Trophoblast cell (in vitro differentiated cells and primary cell): ENCODE measurements at regions not wholly inside any gene's neighbourhood (a gene's known extent, or its start where the extent isn't known, plus 50 kb on each side); places are given as distances from the start of the nearest gene placed in this dataset.
"Not testable (repeated sequence)": the region's sequence is repeated elsewhere in the genome, so short reads cannot be mapped to it uniquely, and the experiment has no call there.

Source experiments
- DNase-seq, 2 donors: peaks; one replicate each; pipeline ENCODE4 v3.0.0-alpha.2; 2016
- H2AFZ ChIP-seq: 2 replicates; pipeline ENCODE4 v1.6.1; 2013; ENCODE audit warnings: low read length, moderate library complexity, mild to moderate bottlenecking; ENCODE audit not compliant: insufficient read depth, poor library complexity
- H2AK5ac ChIP-seq: 2 replicates; pipeline ENCODE4 v1.6.1; 2013; ENCODE audit warnings: mild to moderate bottlenecking, low read length
- H2BK120ac ChIP-seq: 2 replicates; pipeline ENCODE4 v1.6.1; 2013; ENCODE audit warnings: low read length, mild to moderate bottlenecking, moderate library complexity; ENCODE audit not compliant: insufficient read depth, poor library complexity
- H2BK12ac ChIP-seq: 2 replicates; pipeline ENCODE4 v1.6.1; 2013; ENCODE audit warnings: mild to moderate bottlenecking, low read length, moderate library complexity
- H2BK5ac ChIP-seq: 2 replicates; pipeline ENCODE4 v1.6.1; 2013; ENCODE audit warnings: low read length, low read depth, moderate library complexity, mild to moderate bottlenecking; ENCODE audit not compliant: poor library complexity
- H3K14ac ChIP-seq: 2 replicates; pipeline ENCODE4 v1.6.1; 2013; ENCODE audit warnings: mild to moderate bottlenecking, low read length
- H3K18ac ChIP-seq: 2 replicates; pipeline ENCODE4 v1.6.1; 2013; ENCODE audit warnings: mild to moderate bottlenecking, low read length
- H3K23ac ChIP-seq: 2 replicates; pipeline ENCODE4 v1.6.1; 2013; ENCODE audit warnings: low read length
- H3K27ac ChIP-seq: 2 replicates; pipeline ENCODE4 v1.5.1; 2013; ENCODE audit warnings: low read depth, mild to moderate bottlenecking, inconsistent platforms, low read length, moderate library complexity
- H3K27me3 ChIP-seq: 2 replicates; pipeline ENCODE4 v1.6.1; 2013; ENCODE audit warnings: inconsistent platforms, mild to moderate bottlenecking, low read length, moderate library complexity; ENCODE audit not compliant: insufficient read depth
- H3K36me3 ChIP-seq, 2 experiments: 1 replicate in 1 of 2; 2 replicates in 1 of 2; pipeline ENCODE4 v1.6.1; 2013; ENCODE audit warnings: low read length in 2 of 2, mild to moderate bottlenecking in 2 of 2, moderate library complexity in 1 of 2; ENCODE audit not compliant: insufficient read depth in 2 of 2, control insufficient read depth in 1 of 2
- H3K4ac ChIP-seq: 2 replicates; pipeline ENCODE4 v1.6.1; 2013; ENCODE audit warnings: low read depth, mild to moderate bottlenecking, low read length, moderate library complexity
- H3K4me1 ChIP-seq, 2 experiments: 1 replicate in 1 of 2; 2 replicates in 1 of 2; pipeline ENCODE4 v1.6.1; 2013; ENCODE audit warnings: low read length in 2 of 2, mild to moderate bottlenecking in 2 of 2, moderate library complexity in 1 of 2; ENCODE audit not compliant: insufficient read depth in 2 of 2, control insufficient read depth in 1 of 2
- H3K4me2 ChIP-seq: 2 replicates; pipeline ENCODE4 v1.6.1; 2013; ENCODE audit warnings: inconsistent platforms, mild to moderate bottlenecking, low read length, moderate library complexity
- H3K4me3 ChIP-seq: 2 replicates; pipeline ENCODE4 v1.5.1; 2013; ENCODE audit warnings: mild to moderate bottlenecking, low read depth, low read length, inconsistent platforms
- H3K79me1 ChIP-seq: one replicate; pipeline ENCODE4 v1.6.1; 2013; ENCODE audit warnings: low read length
- H3K79me2 ChIP-seq: 2 replicates; pipeline ENCODE4 v1.6.1; 2013; ENCODE audit warnings: low read length, mild to moderate bottlenecking; ENCODE audit not compliant: control insufficient read depth, insufficient read depth, poor library complexity
- H3K9ac ChIP-seq: 2 replicates; pipeline ENCODE4 v1.6.1; 2013; ENCODE audit warnings: mild to moderate bottlenecking, low read length
- H3K9me3 ChIP-seq: 2 replicates; pipeline ENCODE4 v1.6.1; 2013; ENCODE audit warnings: low read depth, mild to moderate bottlenecking, control low read depth, inconsistent platforms, low read length; ENCODE audit not compliant: insufficient read depth
- H4K12ac ChIP-seq: 2 replicates; pipeline ENCODE4 v1.6.1; 2013; ENCODE audit warnings: low read depth, mild to moderate bottlenecking, low read length, moderate library complexity
- H4K8ac ChIP-seq: 2 replicates; pipeline ENCODE4 v1.6.1; 2013; ENCODE audit warnings: low read depth, mild to moderate bottlenecking, low read length, moderate library complexity
- H4K91ac ChIP-seq: one replicate; pipeline ENCODE4 v1.6.1; 2013; ENCODE audit warnings: low read depth, mild to moderate bottlenecking, low read length, moderate library complexity
- WGBS: extraction: QIAGEN DNeasy Blood & Tissue Kit; methylation state at CpG from one replicate; pipeline ENCODE4 v1.1.7; 2013; ENCODE audit warnings: missing lambda C conversion rate; ENCODE audit not compliant: insufficient read length, insufficient coverage; ENCODE audit errors: extremely low coverage; 5-methylcytosine and 5-hydroxymethylcytosine counted together

DNA sequence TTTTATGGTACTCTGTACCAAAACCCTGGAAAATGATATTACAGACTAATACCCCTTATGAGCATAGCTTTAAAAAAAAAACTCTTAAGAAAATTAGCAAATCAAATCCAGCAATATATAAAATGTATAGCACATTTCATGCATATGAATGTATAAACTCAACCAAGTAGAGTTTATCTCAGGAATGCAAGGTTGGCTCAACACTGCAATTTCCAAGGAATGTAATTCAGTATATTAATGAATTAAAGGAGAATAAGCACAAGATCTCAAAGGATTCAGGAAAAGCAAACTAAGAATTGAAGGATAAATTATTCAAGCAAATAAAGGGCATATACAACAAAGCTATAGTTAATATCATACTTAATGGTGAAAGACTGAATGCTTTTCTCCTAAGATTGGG is 61.9 kb upstream of the RPL38 start:
- peaks cover 2% of the 10 kb centered on the region for H3K9me3 ChIP-seq
- no peaks in the 10 kb centered on the region for H3K79me2 ChIP-seq
- H3K18ac ChIP-seq, result no peak overlapping the region
- no peak overlapping the region for H3K23ac ChIP-seq
- H3K27ac ChIP-seq, result no peak overlapping the region
- H3K4ac ChIP-seq, result no peak overlapping the region
- H4K12ac ChIP-seq, result no peak overlapping the region
- no peak for DNase-seq
- H2BK12ac ChIP-seq, result no peak overlapping the region
- no peaks in the 10 kb centered on the region for H3K79me1 ChIP-seq
- H3K36me3 ChIP-seq, result peaks cover 0 to 2% of the 10 kb centered on the region in 2 experiments
- no peak overlapping the region for H4K91ac ChIP-seq
- no peak overlapping the region for H3K9ac ChIP-seq
- H3K4me1 ChIP-seq, result no peaks in the 10 kb centered on the region
- no peak overlapping the region for H4K8ac ChIP-seq
- H3K4me2 ChIP-seq, result no peak overlapping the region
- H2AFZ ChIP-seq, result no peak overlapping the region
- no peaks in the 10 kb centered on the region for H3K27me3 ChIP-seq
- H3K14ac ChIP-seq, result no peak overlapping the region
- no peak overlapping the region for H2AK5ac ChIP-seq
- H2BK120ac ChIP-seq, result no peak overlapping the region
- no peak overlapping the region for H2BK5ac ChIP-seq
- H3K4me3 ChIP-seq, result no peak overlapping the region

GRCh38 chr17:74143318-74143717 is 60.2 kb upstream of the RPL38 start:
- not testable (repeated sequence) for H3K4ac ChIP-seq, H3K4me3 ChIP-seq, H3K79me1 ChIP-seq, H2AK5ac ChIP-seq, H4K91ac ChIP-seq, H3K79me2 ChIP-seq, H3K27me3 ChIP-seq, H2BK12ac ChIP-seq, H3K4me1 ChIP-seq, H3K14ac ChIP-seq, H3K9ac ChIP-seq, H3K27ac ChIP-seq, H3K23ac ChIP-seq, H3K4me2 ChIP-seq, H3K18ac ChIP-seq, H2BK5ac ChIP-seq, H3K9me3 ChIP-seq, H2AFZ ChIP-seq, H4K12ac ChIP-seq, H2BK120ac ChIP-seq, H3K36me3 ChIP-seq, DNase-seq, H4K8ac ChIP-seq
- WGBS, result no CpG with 5 or more reads among the region's 4 CpGs

- Histone ChIP-seq H4K12ac (no peak overlapping the region), H4K8ac (no peak overlapping the region), H2AK5ac (no peak overlapping the region), H3K4me2 (no peak overlapping the region), H3K9me3 (no peaks in the 10 kb centered on the region), H2BK120ac (no peak overlapping the region), H3K27ac (no peak overlapping the region), H3K4ac (no peak overlapping the region), H3K18ac (no peak overlapping the region), H2BK5ac (no peak overlapping the region), H3K4me1 (no peaks in the 10 kb centered on the region), H3K23ac (no peak overlapping the region), H3K79me1 (no peaks in the 10 kb centered on the region), H2BK12ac (no peak overlapping the region), H4K91ac (no peak overlapping the region), H3K27me3 (no peaks in the 10 kb centered on the region), H3K9ac (no peak overlapping the region), H2AFZ (no peak overlapping the region), H3K36me3 (no peaks in the 10 kb centered on the region), H3K4me3 (no peak overlapping the region), H3K14ac (no peak overlapping the region), H3K79me2 (no peaks in the 10 kb centered on the region)
- no peak for DNase-seq
- WGBS, result no CpG with 5 or more reads among the region's 6 CpGs
These were observed 57.7 kb upstream of the RPL38 start for GRCh38 chr17:74145756-74146155.

DNA sequence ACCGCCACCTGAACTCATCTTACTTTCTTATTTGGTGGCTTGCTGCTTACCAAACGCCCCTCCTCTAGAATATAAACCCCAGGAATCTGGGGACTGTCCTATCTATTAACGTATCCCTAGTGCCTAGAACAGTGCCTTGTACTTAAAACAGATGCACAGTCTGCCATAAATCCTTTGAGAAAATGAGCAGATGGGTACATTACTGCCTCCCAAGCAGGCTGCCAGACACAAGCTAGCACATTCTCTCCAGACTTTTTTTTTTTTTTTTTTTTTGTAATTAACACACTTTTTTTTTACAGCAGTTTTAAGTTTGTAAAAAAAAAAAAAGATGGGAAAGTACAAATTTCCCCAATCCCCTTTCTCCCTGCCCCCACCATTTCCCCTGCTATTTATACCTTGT is 57.3 kb upstream of the RPL38 start:
- Histone ChIP-seq H3K9ac (no peak overlapping the region), H3K4ac (no peak overlapping the region)
- WGBS, result no CpG with 5 or more reads among the region's 3 CpGs

More for the DNA sequence above, 57.3 kb upstream of the RPL38 start:
- Histone ChIP-seq H3K79me2 (no peaks in the 10 kb centered on the region), H4K8ac (no peak overlapping the region), H3K18ac (no peak overlapping the region), H4K12ac (no peak overlapping the region), H2BK12ac (no peak overlapping the region), H3K23ac (no peak overlapping the region), H4K91ac (no peak overlapping the region), H3K14ac (no peak overlapping the region), H3K4me1 (no peaks in the 10 kb centered on the region), H2AFZ (no peak overlapping the region), H3K36me3 (no peaks in the 10 kb centered on the region), H3K9me3 (no peaks in the 10 kb centered on the region), H3K4me2 (no peak overlapping the region), H3K4me3 (no peak overlapping the region), H2AK5ac (no peak overlapping the region), H2BK5ac (no peak overlapping the region), H2BK120ac (no peak overlapping the region), H3K27ac (no peak overlapping the region), H3K27me3 (no peaks in the 10 kb centered on the region), H3K79me1 (no peaks in the 10 kb centered on the region)
- DNase-seq, result no peak
